ENCODE measurements at regions not wholly inside any gene's neighbourhood (a gene's known extent, or its start where the extent isn't known, plus 50 kb on each side); places are given as distances from the start of the nearest gene placed in this dataset.

GRCh38 chr2:88811681-88812080 lies 120.2 kb downstream of the RPIA start:
- Histone ChIP-seq H3K27ac (ENCODE audit: low read depth in 1 of 2, low read length in 1 of 2) (no peak overlapping the region), H3K9ac (ENCODE audit: insufficient read depth in 1 of 2, low read length in 2 of 2) (no peak overlapping the region), H3K36me3 (ENCODE audit: control insufficient read depth in 4 of 4, insufficient read depth in 4 of 4, low read length in 4 of 4) (no peaks in the 10 kb centered on the region), H3K9me3 (ENCODE audit: control insufficient read depth in 4 of 4, insufficient read depth in 3 of 4, low read length in 3 of 4) (peaks cover 0 to 17% (median 4%) of the 10 kb centered on the region in 4 donors), H3K4me3 (no peak overlapping the region), H3K27me3 (ENCODE audit: control insufficient read depth in 3 of 3, insufficient read depth in 3 of 3, low read length in 2 of 3) (no peaks in the 10 kb centered on the region), H3K4me1 (ENCODE audit: control insufficient read depth in 5 of 5, insufficient read depth in 5 of 5, low read length in 5 of 5) (peaks cover 0 to 10% (median 0%) of the 10 kb centered on the region in 5 donors)
- WGBS, 2 donors = 76 to 80% methylated on average over 8 of the region's 8 CpGs
- DNase-seq = no peak
- ATAC-seq (ENCODE audit: insufficient read depth, low FRiP score) = no peak
- no peak for TF ChIP-seq CTCF (IDR thresholded peaks at IDR 0.05; ENCODE audit: control extremely low read depth, extremely low read depth)

DNA sequence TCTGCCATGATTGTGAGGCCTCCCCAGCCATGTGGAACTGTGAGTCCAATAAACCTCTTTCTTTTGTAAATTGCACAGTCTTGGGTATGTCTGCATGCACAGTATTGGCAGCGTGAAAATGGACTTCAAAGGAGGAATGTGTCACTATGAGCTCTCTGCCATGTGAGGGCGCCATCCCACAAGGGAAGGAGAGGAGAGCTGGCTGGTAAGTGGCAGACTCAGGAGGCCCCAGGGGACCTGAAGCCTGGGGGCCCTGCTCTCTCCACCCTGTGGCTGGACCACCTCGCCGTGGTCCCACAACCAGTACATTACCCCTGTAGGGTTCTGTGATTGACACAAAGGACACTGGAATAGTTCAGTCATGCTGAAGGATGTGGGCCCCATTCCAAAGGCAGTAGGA lies 122.1 kb downstream of the RPIA start:
- H3K9me3 ChIP-seq (ENCODE audit: control insufficient read depth in 4 of 4, insufficient read depth in 3 of 4, low read length in 3 of 4) = peaks cover 0 to 17% (median 4%) of the 10 kb centered on the region in 4 donors
- H3K4me1 ChIP-seq (ENCODE audit: control insufficient read depth in 5 of 5, insufficient read depth in 5 of 5, low read length in 5 of 5) = peaks cover 0 to 10% (median 0%) of the 10 kb centered on the region in 5 donors
- no peak overlapping the region for H3K9ac ChIP-seq (ENCODE audit: insufficient read depth in 1 of 2, low read length in 2 of 2)
- DNase-seq (no peak), ATAC-seq (ENCODE audit: insufficient read depth, low FRiP score) (no peak)
- no peak overlapping the region for H3K27ac ChIP-seq (ENCODE audit: low read depth in 1 of 2, low read length in 1 of 2)
- 90 to 91% methylated on average over 4 of the region's 4 CpGs for WGBS, 2 donors
- no peaks in the 10 kb centered on the region for H3K27me3 ChIP-seq (ENCODE audit: control insufficient read depth in 3 of 3, insufficient read depth in 3 of 3, low read length in 2 of 3)
- no peak for TF ChIP-seq CTCF (IDR thresholded peaks at IDR 0.05; ENCODE audit: control extremely low read depth, extremely low read depth)
- no peaks in the 10 kb centered on the region for H3K36me3 ChIP-seq (ENCODE audit: control insufficient read depth in 4 of 4, insufficient read depth in 4 of 4, low read length in 4 of 4)
- H3K4me3 ChIP-seq = no peak overlapping the region

GRCh38 chr2:88815282-88815681 lies 123.8 kb downstream of the RPIA start:
- peaks cover 0 to 17% (median 4%) of the 10 kb centered on the region in 4 donors for H3K9me3 ChIP-seq (ENCODE audit: control insufficient read depth in 4 of 4, insufficient read depth in 3 of 4, low read length in 3 of 4)
- no peak overlapping the region for H3K9ac ChIP-seq (ENCODE audit: insufficient read depth in 1 of 2, low read length in 2 of 2)
- no peak for ATAC-seq (ENCODE audit: insufficient read depth, low FRiP score)
- no peak for DNase-seq
- H3K4me3 ChIP-seq = no peak overlapping the region
- H3K27ac ChIP-seq (ENCODE audit: low read depth in 1 of 2, low read length in 1 of 2) = no peak overlapping the region
- H3K27me3 ChIP-seq (ENCODE audit: control insufficient read depth in 3 of 3, insufficient read depth in 3 of 3, low read length in 2 of 3) = no peaks in the 10 kb centered on the region
- H3K4me1 ChIP-seq (ENCODE audit: control insufficient read depth in 5 of 5, insufficient read depth in 5 of 5, low read length in 5 of 5) = peaks cover 0 to 10% (median 0%) of the 10 kb centered on the region in 5 donors
- no peak for TF ChIP-seq CTCF (IDR thresholded peaks at IDR 0.05; ENCODE audit: control extremely low read depth, extremely low read depth)
- no peaks in the 10 kb centered on the region for H3K36me3 ChIP-seq (ENCODE audit: control insufficient read depth in 4 of 4, insufficient read depth in 4 of 4, low read length in 4 of 4)

GRCh38 chr2:88815697-88816096 lies 124.2 kb downstream of the RPIA start:
- no peaks in the 10 kb centered on the region for H3K36me3 ChIP-seq (ENCODE audit: control insufficient read depth in 4 of 4, insufficient read depth in 4 of 4, low read length in 4 of 4)
- ATAC-seq (ENCODE audit: insufficient read depth, low FRiP score) (no peak), DNase-seq (no peak)
- no peak for TF ChIP-seq CTCF (IDR thresholded peaks at IDR 0.05; ENCODE audit: control extremely low read depth, extremely low read depth)
- H3K9ac ChIP-seq (ENCODE audit: insufficient read depth in 1 of 2, low read length in 2 of 2) = no peak overlapping the region
- H3K27ac ChIP-seq (ENCODE audit: low read depth in 1 of 2, low read length in 1 of 2) = no peak overlapping the region
- H3K9me3 ChIP-seq (ENCODE audit: control insufficient read depth in 4 of 4, insufficient read depth in 3 of 4, low read length in 3 of 4) = peaks cover 0 to 17% (median 4%) of the 10 kb centered on the region in 4 donors
- no peak overlapping the region for H3K4me3 ChIP-seq
- no peaks in the 10 kb centered on the region for H3K27me3 ChIP-seq (ENCODE audit: control insufficient read depth in 3 of 3, insufficient read depth in 3 of 3, low read length in 2 of 3)
- WGBS, 2 donors = 96 to 97% methylated on average over 2 of the region's 2 CpGs
- H3K4me1 ChIP-seq (ENCODE audit: control insufficient read depth in 5 of 5, insufficient read depth in 5 of 5, low read length in 5 of 5) = peaks cover 0 to 8% (median 0%) of the 10 kb centered on the region in 5 donors

Data from lung (tissue), 11 donors.